ENCODE measurements at regions not wholly inside any gene's neighbourhood (a gene's known extent, or its start where the extent isn't known, plus 50 kb on each side); places are given as distances from the start of the nearest gene placed in this dataset.

GRCh38 chr10:28794986-28795385 is 117.7 kb downstream of the BAMBI start:
- no peak for TF ChIP-seq CTCF (IDR thresholded peaks at IDR 0.05; ENCODE audit: control extremely low read depth, extremely low read depth, low read depth, missing control alignments)
- POLR2A ChIA-PET, result no interaction called here
- CTCF ChIA-PET, result no interaction called here
- DNase-seq (ENCODE audit: extremely low spot score), result no peak

- POLR2A ChIA-PET, result no interaction called here
- no peak for DNase-seq (ENCODE audit: extremely low spot score)
- no peak for TF ChIP-seq CTCF (IDR thresholded peaks at IDR 0.05; ENCODE audit: control extremely low read depth, extremely low read depth, low read depth, missing control alignments)
- CTCF ChIA-PET, result no interaction called here
Observed at GRCh38 chr10:28796606-28797512, 119.5 kb downstream of the BAMBI start.

- POLR2A ChIA-PET, result no interaction called here
- DNase-seq (ENCODE audit: extremely low spot score), result no peak
- CTCF ChIA-PET, result no interaction called here
- no peak for TF ChIP-seq CTCF (IDR thresholded peaks at IDR 0.05; ENCODE audit: control extremely low read depth, extremely low read depth, low read depth, missing control alignments)
Observed at GRCh38 chr10:28797904-28798371, 120.6 kb downstream of the BAMBI start.

GRCh38 chr10:28798428-28798955 is 121.2 kb downstream of the BAMBI start:
- POLR2A ChIA-PET, result no interaction called here
- CTCF ChIA-PET, result interaction anchor here (0.9 kb wide), 1 partner anchor 11 kb away, joined by 3 read pairs; no protein-coding TSS in a partner anchor
- TF ChIP-seq CTCF (IDR thresholded peaks at IDR 0.05; ENCODE audit: control extremely low read depth, extremely low read depth, low read depth, missing control alignments), result no peak
- no peak for DNase-seq (ENCODE audit: extremely low spot score)

- TF ChIP-seq CTCF (IDR thresholded peaks at IDR 0.05; ENCODE audit: control extremely low read depth, extremely low read depth, low read depth, missing control alignments), result no peak
- POLR2A ChIA-PET, result no interaction called here
Observed at GRCh38 chr10:28798964-28799363, 121.6 kb downstream of the BAMBI start.

GRCh38 chr10:28800144-28800543 is 122.8 kb downstream of the BAMBI start:
- POLR2A ChIA-PET, result no interaction called here
- no peak for TF ChIP-seq CTCF (IDR thresholded peaks at IDR 0.05; ENCODE audit: control extremely low read depth, extremely low read depth, low read depth, missing control alignments)

More at GRCh38 chr10:28798964-28799363, 121.6 kb downstream of the BAMBI start:
- CTCF ChIA-PET, result interaction anchor here (0.9 kb wide), 1 partner anchor 11 kb away, joined by 3 read pairs; no protein-coding TSS in a partner anchor
- no peak for DNase-seq (ENCODE audit: extremely low spot score)

More at GRCh38 chr10:28800144-28800543, 122.8 kb downstream of the BAMBI start:
- no peak for DNase-seq (ENCODE audit: extremely low spot score)
- CTCF ChIA-PET, result no interaction called here

All from GM10248 (cell line).